ENCODE measurements at regions not wholly inside any gene's neighbourhood (a gene's known extent, or its start where the extent isn't known, plus 50 kb on each side); places are given as distances from the start of the nearest gene placed in this dataset.

- TF ChIP-seq CTCF (IDR thresholded peaks at IDR 0.05; ENCODE audit: insufficient read depth, missing control alignments): no peak
- FAIRE-seq (no peak), DNase-seq (ENCODE audit: insufficient read length, low spot score) (no peak)
These were observed 326.2 kb upstream of the SMIM21 start for GRCh38 chr18:75753753-75754152.

GRCh38 chr18:75752740-75753263 is 325.3 kb upstream of the SMIM21 start:
- FAIRE-seq (no peak), DNase-seq (ENCODE audit: insufficient read length, low spot score) (no peak)
- TF ChIP-seq CTCF (IDR thresholded peaks at IDR 0.05; ENCODE audit: insufficient read depth, missing control alignments): no peak

GRCh38 chr18:75745147-75745546 is 317.6 kb upstream of the SMIM21 start:
- FAIRE-seq (no peak), DNase-seq (ENCODE audit: insufficient read length, low spot score) (no peak)
- no peak for TF ChIP-seq CTCF (IDR thresholded peaks at IDR 0.05; ENCODE audit: insufficient read depth, missing control alignments)

- DNase-seq (ENCODE audit: insufficient read length, low spot score): no peak
- FAIRE-seq: no peak
- TF ChIP-seq CTCF (IDR thresholded peaks at IDR 0.05; ENCODE audit: insufficient read depth, missing control alignments): no peak
These were observed 315.0 kb upstream of the SMIM21 start for GRCh38 chr18:75742516-75742915.

- DNase-seq (ENCODE audit: insufficient read length, low spot score): no peak
- FAIRE-seq: no peak
- TF ChIP-seq CTCF (IDR thresholded peaks at IDR 0.05; ENCODE audit: insufficient read depth, missing control alignments): no peak
These were observed 312.2 kb upstream of the SMIM21 start for GRCh38 chr18:75739682-75740081.

GRCh38 chr18:75735291-75735690 is 307.8 kb upstream of the SMIM21 start:
- no peak for TF ChIP-seq CTCF (IDR thresholded peaks at IDR 0.05; ENCODE audit: insufficient read depth, missing control alignments)
- DNase-seq (ENCODE audit: insufficient read length, low spot score): no peak
- FAIRE-seq: peak; percentile 95

- no peak for TF ChIP-seq CTCF (IDR thresholded peaks at IDR 0.05; ENCODE audit: insufficient read depth, missing control alignments)
- FAIRE-seq (no peak), DNase-seq (ENCODE audit: insufficient read length, low spot score) (no peak)
These were observed 302.7 kb upstream of the SMIM21 start for GRCh38 chr18:75730249-75730648.
